Stimulated activated CD4-positive, alpha-beta T cell treated with anti-CD3 and anti-CD28 coated beads, Interleukin-15, amount 100 ng/mL, for 48 hours (primary cell): ENCODE measurements at regions not wholly inside any gene's neighbourhood (a gene's known extent, or its start where the extent isn't known, plus 50 kb on each side); places are given as distances from the start of the nearest gene placed in this dataset.

Source experiments
- DNase-seq, 2 donors: peaks; one replicate each; pipeline ENCODE4 v3.0.0-alpha.2; 2020; ENCODE audit warnings: low read depth in 2 of 2

- no peak for DNase-seq
Measured at GRCh38 chr1:239008568-239008967, 377.8 kb upstream of the CHRM3 start.

GRCh38 chr1:239006276-239006675, 380.1 kb upstream of the CHRM3 start:
- no peak for DNase-seq

- DNase-seq = no peak
Measured at GRCh38 chr1:238999944-239000343, 386.4 kb upstream of the CHRM3 start.

GRCh38 chr1:238998577-238998976, 387.8 kb upstream of the CHRM3 start:
- DNase-seq = no peak

- no peak for DNase-seq
Measured at GRCh38 chr1:238991765-238992495, 394.4 kb upstream of the CHRM3 start.

- DNase-seq = no peak
Measured at GRCh38 chr1:238985312-238985711, 401.1 kb upstream of the CHRM3 start.

- DNase-seq = no peak
Measured at GRCh38 chr1:238982736-238983135, 403.6 kb upstream of the CHRM3 start.

GRCh38 chr1:238981317-238981933, 404.9 kb upstream of the CHRM3 start:
- no peak for DNase-seq

- no peak for DNase-seq
Measured at GRCh38 chr1:238980053-238980452, 406.3 kb upstream of the CHRM3 start.

GRCh38 chr1:238964631-238965030, 421.7 kb upstream of the CHRM3 start:
- no peak for DNase-seq

- no peak for DNase-seq
Measured at GRCh38 chr1:238962941-238963340, 423.4 kb upstream of the CHRM3 start.

GRCh38 chr1:238961790-238962189, 424.6 kb upstream of the CHRM3 start:
- no peak for DNase-seq

- DNase-seq = no peak
Measured at GRCh38 chr1:238960071-238960470, 426.3 kb upstream of the CHRM3 start.

GRCh38 chr1:238955934-238956333, 430.4 kb upstream of the CHRM3 start:
- DNase-seq = no peak

GRCh38 chr1:238954865-238955264, 431.5 kb upstream of the CHRM3 start:
- no peak for DNase-seq

- no peak for DNase-seq
Measured at GRCh38 chr1:238953448-238954010, 432.8 kb upstream of the CHRM3 start.

GRCh38 chr1:238951809-238952208, 434.6 kb upstream of the CHRM3 start:
- DNase-seq = no peak

GRCh38 chr1:238950784-238951183, 435.6 kb upstream of the CHRM3 start:
- no peak for DNase-seq

- DNase-seq = no peak
Measured at GRCh38 chr1:238950017-238950416, 436.4 kb upstream of the CHRM3 start.

- no peak for DNase-seq
Measured at GRCh38 chr1:238944028-238944427, 442.3 kb upstream of the CHRM3 start.

GRCh38 chr1:238927899-238928298, 458.5 kb upstream of the CHRM3 start:
- DNase-seq = no peak

GRCh38 chr1:238916828-238917227, 469.5 kb upstream of the CHRM3 start:
- no peak for DNase-seq

- DNase-seq = no peak
Measured at GRCh38 chr1:238914346-238914745, 472.0 kb upstream of the CHRM3 start.
